ENCODE measurements at regions not wholly inside any gene's neighbourhood (a gene's known extent, or its start where the extent isn't known, plus 50 kb on each side); places are given as distances from the start of the nearest gene placed in this dataset.

- TF ChIP-seq EZH2 (IDR thresholded peaks at IDR 0.05; ENCODE audit: borderline replicate concordance, low read length): no peak
- no peak for TF ChIP-seq CTCF (IDR thresholded peaks at IDR 0.05; ENCODE audit: low read length)
Observed at GRCh38 chr9:108786322-108786721, 69.5 kb downstream of the ACTL7B start.

Data from OCI-LY1 (cell line).